Cardiac septum (tissue), 1 donor: ENCODE measurements at regions not wholly inside any gene's neighbourhood (a gene's known extent, or its start where the extent isn't known, plus 50 kb on each side); places are given as distances from the start of the nearest gene placed in this dataset.
"Not testable (repeated sequence)": the region's sequence is repeated elsewhere in the genome, so short reads cannot be mapped to it uniquely, and the experiment has no call there.

Experiments
- DNase-seq: peaks from one replicate; pipeline ENCODE4 v3.0.0-alpha.2; 2020; ENCODE audit warnings: low spot score
- intact Hi-C: fragments of 100-400 bp; cut with DNase I; formaldehyde crosslinking; loops from one replicate; pipeline ENCODE4 v1.14.0; 2022
- donor health status: DM: no; HTN: no; CAD: no.

DNA sequence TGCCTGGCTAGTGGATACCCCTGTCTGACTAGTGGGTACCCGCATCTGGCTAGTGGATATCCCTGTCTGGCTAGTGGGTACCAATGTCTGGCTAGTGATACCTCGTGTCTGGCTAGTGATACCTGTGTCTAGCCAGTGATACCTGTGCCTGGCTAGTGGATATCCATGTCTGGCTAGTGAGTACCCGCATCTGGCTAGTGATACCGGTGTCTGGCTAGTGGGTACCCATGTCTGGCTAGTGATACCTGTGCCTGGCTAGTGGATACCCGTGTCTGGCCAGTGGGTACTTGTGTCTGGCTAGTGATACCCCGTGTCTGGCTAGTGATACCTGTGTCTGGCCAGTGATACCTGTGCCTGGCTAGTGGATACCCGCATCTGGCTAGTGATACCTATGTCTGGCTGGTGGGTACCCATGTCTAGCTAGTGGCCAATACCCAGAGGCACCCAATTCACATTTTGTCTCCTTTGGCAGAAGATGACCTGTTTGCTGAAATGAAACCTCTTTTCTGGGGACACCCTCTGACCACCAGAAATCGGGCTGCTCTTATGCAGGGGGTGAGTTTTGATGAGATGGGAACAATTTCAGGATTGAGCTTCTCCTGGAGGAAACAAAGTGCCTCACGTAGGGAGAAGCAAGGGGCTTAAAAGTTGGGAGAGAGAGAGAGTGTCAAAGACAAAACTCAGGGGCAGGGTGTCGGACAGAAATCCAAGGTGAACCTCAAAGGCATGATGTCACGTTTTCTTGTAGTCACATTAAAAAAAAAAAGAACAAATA lies 63.4 kb downstream of the SMIM38 start:
- peak; percentile 43 for DNase-seq
- intact Hi-C loops, result no loop called here

DNA sequence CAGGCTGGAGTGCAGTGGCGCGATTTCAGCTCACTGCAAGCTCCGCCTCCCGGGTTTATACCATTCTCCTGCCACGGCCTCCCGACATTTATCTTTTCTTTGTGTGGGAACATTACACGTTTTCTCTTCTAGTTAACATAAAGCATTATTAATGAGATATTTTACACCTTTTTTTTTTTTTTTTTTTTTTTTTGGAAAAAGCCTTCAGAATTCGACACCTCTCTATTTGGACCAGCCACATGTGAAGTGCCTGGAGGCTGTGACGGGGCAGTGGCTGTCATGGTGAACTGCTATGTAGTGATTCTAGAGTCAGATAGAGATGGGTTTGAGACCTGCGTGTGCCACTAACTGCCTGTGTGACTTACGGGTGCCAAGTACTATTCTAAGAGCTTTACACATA lies 64.3 kb downstream of the SMIM38 start:
- peak; percentile 20 for DNase-seq

DNA sequence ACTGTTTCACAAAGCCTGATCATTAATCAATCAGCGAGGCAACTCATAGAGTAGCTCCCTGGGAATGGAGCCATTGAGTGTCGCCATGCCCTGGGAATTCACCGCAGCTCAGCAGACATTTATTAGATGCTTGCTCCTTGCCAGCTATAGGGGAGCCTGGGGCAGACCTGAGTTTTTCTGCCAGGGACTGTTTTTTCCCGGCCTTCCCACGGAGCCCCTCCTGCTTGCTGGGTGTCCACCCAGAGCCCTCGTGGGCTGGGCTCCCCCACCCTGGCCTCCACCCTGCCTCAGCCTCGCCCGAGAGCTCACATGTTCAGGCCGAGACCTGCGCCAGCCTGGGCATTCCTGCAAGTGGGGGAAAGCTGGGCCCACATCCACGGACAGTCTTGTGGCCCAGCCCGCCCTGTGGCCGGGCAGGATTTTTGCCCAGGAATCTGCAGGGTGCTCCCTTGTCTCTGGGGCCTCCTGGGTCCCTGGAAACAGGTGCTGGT lies 64.9 kb downstream of the SMIM38 start:
- DNase-seq, result peak; percentile 50
- intact Hi-C loops, result no loop called here

More for the DNA sequence above, 64.3 kb downstream of the SMIM38 start:
- intact Hi-C loops, result no loop called here

DNA sequence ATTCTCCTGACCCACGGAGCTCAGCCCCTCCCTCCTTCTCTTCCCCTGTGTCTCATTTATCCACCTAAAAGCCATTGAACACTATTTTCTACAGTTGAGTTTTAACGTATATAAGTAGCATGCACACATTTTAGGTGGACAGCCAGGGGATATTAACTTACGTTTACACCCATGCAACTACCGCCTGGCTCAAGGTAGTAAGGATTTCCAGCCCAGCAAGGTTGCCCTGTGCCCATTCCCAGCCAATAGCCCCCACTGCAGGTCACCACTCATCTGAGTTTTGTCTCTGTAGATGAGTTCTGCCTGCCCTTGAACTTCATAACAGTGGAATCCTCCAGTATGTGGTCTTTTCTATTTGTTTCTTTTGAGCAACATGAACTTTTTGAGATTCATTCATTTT lies 65.4 kb downstream of the SMIM38 start:
- intact Hi-C loops, result no loop called here
- DNase-seq, result no peak

DNA sequence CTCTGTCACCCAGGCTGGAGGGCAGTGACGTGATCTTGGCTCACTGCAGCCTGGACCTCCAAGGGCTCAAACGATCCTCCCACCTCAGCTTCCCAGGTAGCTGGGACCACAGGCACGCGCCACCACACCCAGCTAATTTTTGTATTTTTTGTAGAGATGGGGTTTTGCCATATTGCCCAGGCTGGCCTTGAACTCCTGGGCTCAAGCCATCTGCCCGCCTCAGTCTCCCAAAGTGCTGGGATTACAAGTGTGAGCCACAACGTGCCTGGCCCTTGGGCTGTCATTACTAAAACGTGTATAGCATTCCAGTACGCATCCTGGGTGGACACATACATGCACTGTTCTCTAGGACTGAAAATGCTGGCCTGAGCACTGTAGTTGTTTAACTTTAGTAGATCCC lies 65.9 kb downstream of the SMIM38 start:
- intact Hi-C loops, result not testable (repeated sequence)
- peak; percentile 24 for DNase-seq

DNA sequence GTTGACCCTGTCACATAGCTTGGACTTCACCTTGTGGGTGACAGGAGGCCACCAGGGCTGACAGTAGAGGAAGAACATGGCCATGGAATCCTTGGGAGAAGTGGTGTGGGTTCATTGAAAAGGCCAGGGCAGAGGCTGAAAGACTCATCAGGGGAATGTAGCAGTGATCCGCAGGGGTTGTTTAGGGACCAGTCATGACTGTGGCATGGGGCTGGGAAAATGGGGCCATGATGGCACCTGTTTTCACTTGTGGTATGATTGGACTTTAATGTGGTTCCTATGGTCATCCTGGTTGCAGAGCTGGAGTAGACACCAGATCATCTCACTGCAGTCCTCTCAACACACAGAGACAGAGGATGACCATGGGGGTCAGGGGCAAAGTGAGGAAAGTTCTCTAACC lies 66.7 kb upstream of the MYEOV start:
- peak; percentile 36 for DNase-seq
- intact Hi-C loops, result no loop called here

DNA sequence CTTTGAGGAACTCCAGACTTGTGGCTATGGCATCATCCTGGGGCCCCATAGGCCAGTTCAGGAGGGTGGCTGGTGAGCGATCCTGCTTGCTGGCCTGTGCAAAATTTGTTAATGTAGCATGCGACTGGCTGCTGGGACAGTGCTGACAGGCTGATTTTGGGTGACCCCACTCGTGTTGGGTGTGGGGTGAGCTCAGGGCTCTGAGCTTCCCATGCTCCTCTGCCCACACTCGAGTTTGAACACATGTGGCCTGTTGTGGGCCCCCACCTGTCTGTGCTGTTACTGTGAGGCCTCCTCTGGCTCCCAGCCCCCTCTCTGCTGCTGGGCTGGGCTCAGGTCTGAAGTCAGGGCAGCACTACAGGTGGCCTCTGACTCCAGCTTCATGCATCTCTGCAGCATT lies 64.4 kb upstream of the MYEOV start:
- peak; percentile 69 for DNase-seq
- intact Hi-C loops, result no loop called here

DNA sequence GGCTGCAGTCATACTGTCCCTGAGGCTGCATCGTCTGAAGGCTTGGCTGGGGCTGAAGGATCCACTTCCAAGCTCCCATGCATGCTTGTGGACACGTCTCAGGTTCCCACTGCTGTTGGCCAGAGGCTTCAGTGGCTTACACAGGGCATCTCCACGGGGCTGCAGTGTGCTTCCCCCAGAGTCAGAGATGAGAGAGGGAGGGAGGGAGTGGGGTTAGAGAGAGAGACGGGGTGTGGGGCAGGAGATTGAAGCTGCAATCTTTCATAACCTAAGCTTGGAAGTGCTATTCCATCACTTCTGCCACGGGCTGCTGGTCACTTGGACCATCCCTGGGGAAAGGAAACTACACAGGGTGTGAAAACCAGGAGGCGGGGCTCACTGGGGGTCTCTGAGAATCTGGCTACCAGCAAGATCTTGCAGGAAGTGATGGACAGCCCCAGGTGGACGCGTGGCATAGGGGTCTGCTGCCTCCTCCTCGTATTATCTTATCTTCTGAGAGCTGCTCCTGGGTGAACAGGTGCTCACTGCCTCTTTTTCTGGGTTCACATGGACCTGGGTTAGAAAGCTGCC lies 63.0 kb upstream of the MYEOV start:
- DNase-seq, result peak; percentile 35
- intact Hi-C loops, result no loop called here

DNA sequence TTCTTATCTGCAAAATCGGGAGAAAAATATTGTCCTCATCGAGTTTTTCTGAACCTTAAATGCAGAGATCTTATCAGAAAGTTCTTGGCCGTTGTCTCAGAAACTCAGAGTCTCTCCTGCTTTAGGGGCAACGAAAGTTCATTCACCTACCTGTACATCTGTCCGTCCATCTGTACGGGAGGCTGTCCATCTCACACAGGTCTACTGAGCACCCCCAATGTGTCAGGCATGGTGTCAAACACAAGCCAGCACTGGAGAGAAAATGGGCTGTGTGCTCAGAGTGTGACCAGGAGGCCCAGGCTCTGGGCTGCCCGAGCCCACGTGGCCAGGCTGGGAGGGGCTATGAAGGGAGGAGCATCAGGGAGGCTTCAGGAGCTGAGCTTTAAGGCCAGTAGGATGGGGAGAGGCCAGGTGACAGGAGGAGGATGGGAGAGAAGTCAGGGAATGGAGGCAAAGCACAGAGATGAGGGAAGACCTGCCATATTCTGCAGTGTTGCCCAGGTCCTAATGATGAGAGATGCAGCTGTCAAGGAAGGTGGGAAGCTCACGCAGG lies 62.4 kb upstream of the MYEOV start:
- intact Hi-C loops, result no loop called here
- peak; percentile 54 for DNase-seq

DNA sequence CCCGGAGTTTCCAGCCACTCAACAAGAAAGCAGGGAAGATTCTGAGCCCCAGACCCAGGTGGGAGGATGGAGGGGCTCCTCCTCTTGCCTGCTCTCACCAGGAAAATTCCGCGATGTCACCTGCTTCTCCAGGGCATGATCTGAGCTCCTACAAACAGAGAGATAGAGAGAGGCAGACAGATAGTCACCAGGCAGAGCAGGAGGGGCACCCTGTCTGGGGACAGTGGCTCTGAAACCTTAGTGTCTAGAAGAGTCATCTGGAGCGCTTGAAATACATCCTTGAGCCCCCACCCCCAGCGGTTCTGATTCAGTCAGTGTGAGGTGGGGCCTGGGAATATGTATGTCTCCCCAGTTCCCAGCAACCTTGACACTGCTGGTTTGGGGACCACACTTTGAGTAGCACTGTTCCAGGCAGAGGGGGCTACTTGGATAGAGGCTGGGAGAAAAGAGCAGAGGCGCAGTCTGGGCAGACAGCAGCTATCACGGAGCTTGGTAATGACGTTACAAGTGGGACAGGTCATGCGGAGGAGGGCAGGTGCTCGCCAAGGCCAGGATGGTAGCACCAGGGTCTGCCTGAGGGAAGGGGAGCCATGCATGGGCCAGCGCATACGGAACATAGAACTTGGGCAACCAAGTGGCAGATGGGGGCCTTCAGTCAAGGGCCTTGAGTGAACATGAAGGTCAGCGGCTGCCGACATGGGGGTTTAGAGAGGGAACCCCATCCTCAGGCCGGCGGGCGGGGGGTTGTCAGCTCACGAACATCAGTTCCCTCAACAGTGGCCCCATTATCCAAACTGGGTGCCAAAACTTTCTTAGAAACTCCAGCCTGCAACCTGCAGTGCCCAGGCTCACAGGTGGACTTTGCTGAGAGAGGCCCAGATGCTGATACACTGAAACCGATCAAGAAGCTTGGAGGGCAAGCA lies 60.9 kb upstream of the MYEOV start:
- DNase-seq, result peak; percentile 47
- intact Hi-C loops, result no loop called here

DNA sequence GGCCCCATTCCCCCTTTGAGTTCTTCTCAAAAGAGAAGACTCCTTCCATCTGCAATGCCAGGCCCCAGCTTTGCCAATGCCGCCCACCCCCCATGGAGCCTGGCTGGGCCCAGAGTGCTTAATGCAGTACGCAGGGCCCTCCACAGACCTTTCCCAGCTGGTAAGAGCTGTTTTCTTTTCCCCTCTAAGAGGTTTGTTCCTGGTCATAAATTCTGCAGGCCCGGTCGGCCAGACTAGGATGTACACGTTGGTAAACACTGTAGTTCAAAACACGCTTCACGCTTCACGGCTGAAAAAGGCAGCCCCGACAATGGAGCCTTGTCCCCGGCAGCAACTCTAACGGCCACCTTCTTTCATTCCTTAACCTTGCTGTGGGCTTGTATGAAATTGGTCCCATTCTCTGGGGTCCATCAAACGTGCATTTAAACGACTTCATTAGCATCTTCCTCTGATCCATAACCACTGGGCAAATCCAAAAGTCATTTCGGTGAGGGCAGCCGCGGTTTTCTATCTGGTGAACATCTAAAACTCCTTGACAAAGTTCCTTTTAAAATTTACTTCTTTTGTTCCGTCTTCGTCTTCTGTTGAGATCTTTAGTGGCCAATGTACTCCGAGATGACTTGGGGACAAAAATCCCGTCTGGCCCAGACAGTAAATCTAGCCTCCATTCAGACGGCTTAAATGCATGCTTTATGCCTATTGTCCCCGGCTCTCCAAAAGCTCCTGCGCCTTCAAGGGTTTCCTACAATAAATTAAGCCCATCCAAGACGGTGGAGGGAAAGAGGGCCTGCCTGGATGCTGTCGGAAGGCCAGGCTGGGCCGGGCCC lies 60.0 kb upstream of the MYEOV start:
- intact Hi-C loops, result no loop called here
- peak; percentile 69 for DNase-seq

DNA sequence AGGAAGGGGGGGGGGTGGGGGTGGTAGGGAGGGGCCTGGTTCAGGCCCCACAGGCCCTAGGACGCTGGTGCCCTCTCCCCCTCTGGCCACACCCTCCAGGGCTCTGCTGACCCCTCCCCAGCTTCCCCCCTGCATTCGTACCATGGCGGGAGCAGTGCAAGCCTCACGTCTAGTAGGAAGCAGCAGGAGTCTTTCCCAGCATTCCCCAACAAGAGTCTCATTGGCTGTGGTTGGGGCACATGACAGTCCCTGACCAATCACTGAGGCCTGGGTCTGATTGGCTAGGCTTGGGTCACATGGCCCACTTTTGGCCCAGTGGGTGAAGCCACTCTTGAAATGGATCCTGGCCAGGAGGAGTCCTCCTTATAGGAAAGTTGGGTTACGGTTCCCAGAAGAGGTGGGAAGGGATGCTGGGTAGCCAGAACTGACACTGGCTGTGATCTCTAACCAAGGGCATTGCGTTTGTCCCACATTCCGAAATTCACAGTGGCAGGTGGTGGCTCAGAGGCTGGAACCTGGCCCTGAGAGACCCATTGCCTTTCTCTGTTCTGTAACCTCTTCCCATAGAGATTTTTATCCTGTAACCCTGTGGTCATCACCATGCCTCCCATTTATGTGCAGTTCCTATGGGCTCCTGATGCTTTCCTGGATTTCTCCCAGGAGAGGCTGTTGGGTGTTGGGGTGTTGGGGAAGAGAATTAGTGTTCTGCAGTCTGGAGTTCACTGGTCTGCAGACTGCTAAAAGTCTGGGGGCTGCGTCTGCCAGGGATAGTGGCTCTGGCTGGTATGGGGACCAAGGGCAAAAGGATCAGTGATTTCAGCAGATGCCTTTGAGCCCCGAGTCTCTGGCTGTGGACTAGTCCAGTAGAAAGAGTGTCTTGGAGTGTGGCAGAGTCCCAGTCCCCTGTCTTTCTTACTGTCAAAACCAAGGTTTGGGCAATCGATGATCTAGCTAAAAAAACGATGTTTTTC lies 58.9 kb upstream of the MYEOV start:
- intact Hi-C loops, result no loop called here
- DNase-seq, result peak; percentile 55

DNA sequence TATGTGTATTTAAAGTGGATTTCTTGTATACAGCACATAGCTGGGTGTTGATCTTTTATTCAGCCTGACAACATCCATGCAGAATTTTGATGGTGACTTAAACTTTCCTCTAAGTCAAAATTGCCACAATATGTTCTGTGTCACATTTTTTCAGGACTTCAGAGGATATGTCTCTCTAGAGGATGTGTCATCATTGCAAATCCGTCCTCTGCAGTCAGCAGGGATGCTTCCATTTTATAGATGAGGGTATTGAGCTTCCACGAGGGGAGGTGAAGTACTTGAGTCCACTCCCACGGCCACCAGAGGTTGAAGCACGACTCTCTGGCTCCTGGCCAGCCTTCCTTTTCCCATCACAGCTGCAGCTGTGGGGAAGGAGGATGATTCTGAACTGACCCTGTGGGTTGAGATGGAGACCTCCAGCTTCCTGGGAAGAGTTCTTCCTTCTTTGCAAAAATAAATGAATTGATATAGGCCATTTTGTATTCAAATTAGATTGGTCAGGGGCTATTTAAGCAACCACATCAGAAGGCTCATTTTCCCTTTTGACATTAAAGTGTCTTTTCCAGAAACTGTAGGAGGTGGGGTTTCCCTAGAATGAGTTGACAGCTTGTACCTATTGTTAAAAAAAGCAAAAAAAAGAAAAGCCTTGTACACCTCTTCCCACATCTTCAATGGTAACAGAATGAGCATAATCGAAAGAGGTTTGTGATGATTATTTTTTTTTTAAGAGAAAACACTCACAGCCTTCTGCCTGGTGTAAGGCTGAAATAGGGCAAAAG lies 55.2 kb upstream of the MYEOV start:
- peak; percentile 20 for DNase-seq
- intact Hi-C loops, result no loop called here

DNA sequence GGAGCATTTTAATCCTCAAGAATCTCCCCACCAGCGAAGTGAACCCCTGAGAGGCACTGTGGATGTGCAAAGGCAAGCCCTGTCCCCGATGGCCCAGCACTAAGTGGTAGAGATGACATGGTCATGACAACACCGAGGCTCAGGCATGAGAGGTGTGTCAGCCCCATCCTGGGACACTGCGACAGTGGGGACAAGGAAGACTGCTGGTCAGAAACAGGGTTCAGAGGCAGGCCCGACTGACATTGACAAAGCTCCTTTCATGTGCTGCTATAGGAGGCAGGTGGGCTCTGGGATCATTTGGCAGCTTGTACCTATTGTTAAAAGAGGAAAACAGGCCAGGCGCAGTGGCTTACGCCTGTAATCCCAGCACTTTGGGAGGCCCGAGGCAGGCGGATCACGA lies 54.3 kb upstream of the MYEOV start:
- intact Hi-C loops, result loop anchor here (10.0 kb wide), 1 partner anchor 125 kb away; no protein-coding TSS in a partner anchor
- peak; percentile 50 for DNase-seq

DNA sequence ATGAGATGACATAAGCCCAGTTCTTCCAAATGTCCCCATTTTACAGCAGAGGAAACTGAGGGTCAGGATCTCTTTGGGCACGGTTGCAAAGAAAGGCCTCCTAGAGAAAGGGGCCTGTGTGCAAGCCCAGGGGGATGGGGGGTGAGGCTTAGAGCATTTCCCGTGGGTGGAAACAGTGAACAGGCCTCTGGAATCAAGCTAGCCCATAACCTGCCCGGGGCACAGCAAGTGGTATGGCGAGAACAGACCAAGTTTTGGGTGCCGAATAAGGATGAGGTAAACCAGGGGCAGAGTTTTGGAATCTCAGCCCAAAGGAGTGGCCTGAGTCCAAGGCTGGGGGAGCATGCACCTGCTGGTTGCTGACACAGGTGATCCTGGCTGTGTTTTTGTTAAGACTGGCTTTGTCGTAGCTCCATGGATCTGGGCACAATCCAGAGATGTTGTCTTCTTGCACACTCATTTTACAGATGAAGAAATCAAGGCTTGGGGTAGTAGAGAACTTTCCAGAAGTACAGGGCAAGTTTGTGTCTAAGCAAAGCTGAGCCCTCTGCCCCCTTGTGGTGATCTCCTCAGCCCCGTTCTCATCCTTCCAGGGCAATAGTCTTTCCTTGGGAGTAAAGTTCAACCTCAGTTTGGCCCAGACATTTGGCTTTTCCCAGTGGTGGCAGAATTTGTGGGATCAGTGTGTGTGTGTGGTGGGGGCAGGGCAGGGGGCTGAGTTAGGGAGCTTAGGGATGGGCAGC lies 53.5 kb upstream of the MYEOV start:
- peak; percentile 58 for DNase-seq
- intact Hi-C loops, result loop anchor here (10.0 kb wide), 1 partner anchor 126 kb away; no protein-coding TSS in a partner anchor

DNA sequence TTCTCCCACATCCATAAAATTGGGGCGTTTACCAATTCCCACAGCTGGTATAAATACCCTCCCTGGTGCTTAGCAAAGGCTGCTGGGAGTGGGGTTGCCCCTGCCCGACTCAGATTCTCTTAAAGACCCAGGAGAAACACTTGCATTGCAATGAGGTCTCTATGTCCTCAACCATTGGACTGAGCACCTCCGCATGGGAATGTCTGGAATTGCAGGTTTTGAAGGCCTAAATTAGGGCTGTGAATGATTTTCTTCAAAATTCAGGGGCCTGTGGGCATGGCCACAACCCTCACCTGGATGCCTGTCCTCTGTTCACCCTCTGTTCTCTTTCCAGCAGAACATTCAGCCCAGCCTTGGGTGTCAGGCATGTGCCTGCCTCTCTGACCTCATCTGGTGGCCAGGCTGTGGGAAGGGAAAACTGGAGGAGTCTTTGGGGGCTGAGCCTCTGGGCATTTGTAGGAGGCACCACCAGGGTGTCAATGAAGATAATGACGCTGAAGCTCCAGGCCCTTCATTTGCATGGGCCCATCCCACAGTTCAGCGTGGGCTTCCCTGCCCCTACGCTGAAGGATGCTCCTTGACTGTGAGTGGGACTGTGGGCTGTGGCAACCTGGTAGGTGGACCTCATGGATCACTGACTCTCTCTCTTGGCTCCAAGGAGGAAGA lies 52.7 kb upstream of the MYEOV start:
- peak; percentile 35 for DNase-seq

More for the DNA sequence above, 52.7 kb upstream of the MYEOV start:
- intact Hi-C loops, result loop anchor here (10.0 kb wide), 1 partner anchor 126 kb away; no protein-coding TSS in a partner anchor
